ENCODE measurements at regions not wholly inside any gene's neighbourhood (a gene's known extent, or its start where the extent isn't known, plus 50 kb on each side); places are given as distances from the start of the nearest gene placed in this dataset.

DNA sequence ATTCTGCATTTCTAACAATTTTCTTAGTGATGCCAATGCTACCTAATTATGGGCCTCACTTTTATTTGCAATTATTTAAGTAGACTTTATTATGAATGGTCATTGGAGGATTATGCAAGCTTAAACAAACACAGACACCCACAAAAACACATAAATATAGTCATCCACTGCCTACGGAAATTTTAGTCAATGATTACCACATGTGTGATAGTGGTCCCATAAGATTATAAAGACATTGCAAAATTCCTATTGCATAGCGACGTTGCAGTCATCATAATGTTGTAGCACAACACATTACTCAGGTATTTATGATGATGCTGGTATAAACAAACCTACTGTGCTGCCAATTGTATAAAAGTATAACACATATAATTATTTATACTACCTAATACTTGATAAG, 247.8 kb upstream of the ALCAM start:
- TF ChIP-seq POLR2A (IDR thresholded peaks at IDR 0.05) (no peak), CTCF (IDR thresholded peaks at IDR 0.05) (no peak)
